ENCODE measurements at regions not wholly inside any gene's neighbourhood (a gene's known extent, or its start where the extent isn't known, plus 50 kb on each side); places are given as distances from the start of the nearest gene placed in this dataset.

DNA sequence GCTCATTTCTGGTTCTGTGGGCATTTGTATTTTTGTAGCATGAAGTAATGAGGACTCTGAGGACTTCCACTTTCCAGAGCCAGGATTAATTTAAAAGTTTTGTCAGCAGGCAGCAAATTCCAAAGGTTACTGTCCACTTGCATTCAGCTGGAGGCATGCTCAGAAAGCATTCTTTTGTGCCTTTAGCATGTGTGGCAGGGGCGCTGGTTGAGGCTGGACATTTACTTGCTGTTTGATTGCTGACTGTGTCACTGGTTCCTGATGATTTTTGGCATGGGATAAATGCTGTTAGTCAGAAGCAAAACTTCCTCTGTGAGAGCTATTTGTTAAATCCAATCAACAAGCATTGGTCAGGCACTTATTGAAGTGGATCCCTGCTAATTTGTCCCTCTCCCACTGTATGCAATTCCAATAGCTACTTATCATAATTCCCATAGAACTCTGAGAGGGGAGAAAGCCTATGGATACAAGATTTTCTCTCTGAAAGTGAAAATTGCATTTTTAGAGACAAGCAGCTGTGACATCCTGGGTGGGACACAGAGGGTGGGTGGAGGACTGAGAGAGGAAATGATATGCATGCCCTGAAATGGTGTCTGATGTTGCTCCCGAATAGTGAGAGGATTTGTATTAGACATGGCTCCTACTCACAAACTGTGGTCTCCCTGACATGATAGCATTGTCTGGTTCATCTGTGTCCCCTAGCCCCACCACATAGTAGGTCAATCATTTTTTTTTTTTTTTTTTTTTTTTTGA is 161.2 kb upstream of the WDR11 start:
- peaks cover 0 to 24% (median 15%) of the 10 kb centered on the region in 8 donors for H3K9me3 ChIP-seq
- intact Hi-C loops (cut with DNase I; ENCODE audit: low total_unique reads) = no loop called here
- no peak overlapping the region for H3K27ac ChIP-seq
- H3K4me3 ChIP-seq = no peak overlapping the region
- TF ChIP-seq POLR2A (IDR thresholded peaks at IDR 0.05) (no peak), POLR2AphosphoS5 (IDR thresholded peaks at IDR 0.05) (no peak)
- TF ChIP-seq, protein P1, sequence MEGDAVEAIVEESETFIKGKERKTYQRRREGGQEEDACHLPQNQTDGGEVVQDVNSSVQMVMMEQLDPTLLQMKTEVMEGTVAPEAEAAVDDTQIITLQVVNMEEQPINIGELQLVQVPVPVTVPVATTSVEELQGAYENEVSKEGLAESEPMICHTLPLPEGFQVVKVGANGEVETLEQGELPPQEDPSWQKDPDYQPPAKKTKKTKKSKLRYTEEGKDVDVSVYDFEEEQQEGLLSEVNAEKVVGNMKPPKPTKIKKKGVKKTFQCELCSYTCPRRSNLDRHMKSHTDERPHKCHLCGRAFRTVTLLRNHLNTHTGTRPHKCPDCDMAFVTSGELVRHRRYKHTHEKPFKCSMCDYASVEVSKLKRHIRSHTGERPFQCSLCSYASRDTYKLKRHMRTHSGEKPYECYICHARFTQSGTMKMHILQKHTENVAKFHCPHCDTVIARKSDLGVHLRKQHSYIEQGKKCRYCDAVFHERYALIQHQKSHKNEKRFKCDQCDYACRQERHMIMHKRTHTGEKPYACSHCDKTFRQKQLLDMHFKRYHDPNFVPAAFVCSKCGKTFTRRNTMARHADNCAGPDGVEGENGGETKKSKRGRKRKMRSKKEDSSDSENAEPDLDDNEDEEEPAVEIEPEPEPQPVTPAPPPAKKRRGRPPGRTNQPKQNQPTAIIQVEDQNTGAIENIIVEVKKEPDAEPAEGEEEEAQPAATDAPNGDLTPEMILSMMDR (IDR thresholded peaks at IDR 0.05 in 8 of 11, conservative IDR thresholded peaks at IDR 0.05 in 3 of 11) = no peak
- H3K36me3 ChIP-seq = no peaks in the 10 kb centered on the region
- no peak for DNase-seq
- peaks cover 0 to 7% (median 2%) of the 10 kb centered on the region in 6 donors for H3K4me1 ChIP-seq
- peaks cover 0 to under 1% (median 0%) of the 10 kb centered on the region in 7 donors for H3K27me3 ChIP-seq (replicated peaks in 1 of 7)
- 56 to 74% (median 71%) methylated on average over 2 of the region's 2 CpGs for WGBS, 5 donors

DNA sequence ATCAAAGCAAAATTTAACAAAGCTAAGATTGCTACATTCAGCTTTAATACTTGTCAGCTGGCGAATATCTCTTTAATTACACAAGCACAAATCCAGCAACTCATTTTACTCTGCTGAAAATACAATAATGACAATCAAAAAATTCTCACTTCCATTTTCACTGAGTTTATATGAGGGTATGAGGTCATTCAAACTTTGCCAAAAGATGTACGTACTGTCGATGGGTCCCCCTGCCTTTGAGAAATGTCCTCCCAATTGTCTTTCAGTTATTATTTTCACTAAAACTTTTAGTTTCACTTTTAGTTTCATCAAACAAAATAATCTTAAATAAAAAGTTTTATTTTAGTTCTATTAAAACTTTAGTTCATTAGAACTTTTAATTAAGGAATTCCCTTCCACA is 159.5 kb upstream of the WDR11 start:
- intact Hi-C loops (cut with DNase I; ENCODE audit: low total_unique reads) = no loop called here
- Histone ChIP-seq H3K4me3 (peak overlapping the region in 2 of 8 donors; percentile 14 to 21), H3K4me1 (peaks cover 0 to 7% (median 2%) of the 10 kb centered on the region in 6 donors), H3K9me3 (peaks cover 0 to 41% (median 24%) of the 10 kb centered on the region in 8 donors), H3K27ac (no peak overlapping the region), H3K27me3 (replicated peaks in 1 of 7) (no peaks in the 10 kb centered on the region), H3K36me3 (no peaks in the 10 kb centered on the region)
- WGBS, 5 donors = 42 to 50% (median 44%) methylated on average over 3 of the region's 3 CpGs
- TF ChIP-seq POLR2A (IDR thresholded peaks at IDR 0.05) = no peak
- TF ChIP-seq, protein P1 (IDR thresholded peaks at IDR 0.05 in 8 of 11, conservative IDR thresholded peaks at IDR 0.05 in 3 of 11) = no peak
- TF ChIP-seq POLR2AphosphoS5 (IDR thresholded peaks at IDR 0.05) = no peak
- no peak for DNase-seq

DNA sequence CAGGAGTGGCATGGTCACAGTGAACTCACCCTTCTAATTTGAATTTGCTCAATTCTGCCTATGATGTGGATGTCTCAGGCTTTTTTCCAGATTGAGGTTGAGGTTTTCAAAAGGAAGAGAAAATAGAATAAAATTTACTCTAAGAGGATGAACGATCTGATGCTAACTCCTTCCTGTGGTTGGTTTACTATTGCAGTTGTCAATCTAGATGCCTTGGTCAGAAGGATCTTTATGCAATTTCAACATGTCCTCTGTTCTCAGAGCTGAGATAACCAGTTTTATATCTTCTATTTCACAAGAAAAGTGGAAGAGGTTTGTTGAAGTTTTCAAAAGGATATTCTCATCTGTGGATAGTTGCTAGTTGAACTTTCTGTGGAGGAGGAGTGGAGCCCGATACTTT is 150.7 kb upstream of the WDR11 start:
- H3K4me3 ChIP-seq = no peak overlapping the region
- no peaks in the 10 kb centered on the region for H3K4me1 ChIP-seq
- no peak overlapping the region for H3K27ac ChIP-seq
- 47 to 66% (median 52%) methylated on average over 2 of the region's 2 CpGs for WGBS, 5 donors
- no peak for TF ChIP-seq POLR2A (IDR thresholded peaks at IDR 0.05)
- TF ChIP-seq, protein P1 (IDR thresholded peaks at IDR 0.05 in 8 of 11, conservative IDR thresholded peaks at IDR 0.05 in 3 of 11) = no peak
- TF ChIP-seq POLR2AphosphoS5 (IDR thresholded peaks at IDR 0.05) = no peak
- no peaks in the 10 kb centered on the region for H3K27me3 ChIP-seq (replicated peaks in 1 of 7)
- peaks cover 7 to 48% (median 43%) of the 10 kb centered on the region in 8 donors for H3K9me3 ChIP-seq
- DNase-seq = no peak
- intact Hi-C loops (cut with DNase I; ENCODE audit: low total_unique reads) = no loop called here
- no peaks in the 10 kb centered on the region for H3K36me3 ChIP-seq

DNA sequence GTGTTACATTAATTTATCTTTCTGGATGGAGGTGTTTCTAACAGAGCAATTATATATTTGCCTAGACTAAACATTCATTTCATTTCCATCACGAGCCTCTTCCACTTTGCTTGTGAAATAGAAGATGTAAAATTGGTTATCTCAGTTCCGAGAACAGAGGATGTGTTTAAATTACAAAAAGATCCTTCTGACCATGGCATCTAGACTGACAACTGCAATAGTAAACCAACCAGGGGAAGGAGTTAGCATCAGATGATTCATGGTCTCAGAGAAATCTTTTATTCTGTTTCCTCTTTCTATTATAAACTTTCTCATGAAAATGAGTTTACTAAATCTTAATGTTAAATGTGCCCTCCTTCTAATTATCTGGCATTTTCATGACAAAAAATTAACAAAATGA is 149.8 kb upstream of the WDR11 start:
- H3K4me3 ChIP-seq = no peak overlapping the region
- no peak overlapping the region for H3K27ac ChIP-seq
- intact Hi-C loops (cut with DNase I; ENCODE audit: low total_unique reads) = no loop called here
- 64 to 72% (median 68%) methylated on average over 2 of the region's 2 CpGs for WGBS, 5 donors
- peaks cover 7 to 38% (median 35%) of the 10 kb centered on the region in 8 donors for H3K9me3 ChIP-seq
- H3K4me1 ChIP-seq = no peaks in the 10 kb centered on the region
- no peaks in the 10 kb centered on the region for H3K27me3 ChIP-seq (replicated peaks in 1 of 7)
- no peak for TF ChIP-seq POLR2AphosphoS5 (IDR thresholded peaks at IDR 0.05)
- TF ChIP-seq, protein P1 (IDR thresholded peaks at IDR 0.05 in 8 of 11, conservative IDR thresholded peaks at IDR 0.05 in 3 of 11) = no peak
- no peak for TF ChIP-seq POLR2A (IDR thresholded peaks at IDR 0.05)
- no peaks in the 10 kb centered on the region for H3K36me3 ChIP-seq
- DNase-seq = no peak

Measured in spleen (tissue), 11 donors.